Prostate gland (tissue), 2 donors: ENCODE measurements at regions not wholly inside any gene's neighbourhood (a gene's known extent, or its start where the extent isn't known, plus 50 kb on each side); places are given as distances from the start of the nearest gene placed in this dataset.

Experiments
- DNase-seq: peaks from one replicate; pipeline ENCODE4 v3.0.0-alpha.2; 2019; ENCODE audit warnings: low spot score
- H3K27ac ChIP-seq, 2 donors: fragments of 200-600 bp; sonication (generic); 2 replicates each; pipeline ENCODE4 v1.5.1; 2017 to 2019
- H3K27me3 ChIP-seq: fragments of 200-600 bp; sonication (generic); replicated peaks from 2 replicates; pipeline ENCODE4 v1.5.1; 2019; ENCODE audit not compliant: insufficient read depth
- H3K36me3 ChIP-seq, 2 donors: fragments of 200-600 bp; sonication (generic); 1 replicate in 1 of 2; 2 replicates in 1 of 2; pipeline versions ENCODE4 v1.5.1 to v1.8.1; 2017 to 2019
- H3K4me1 ChIP-seq: fragments of 200-600 bp; sonication (generic); replicated peaks from 2 replicates; pipeline ENCODE4 v1.5.1; 2019
- H3K4me3 ChIP-seq, 2 donors: fragments of 200-600 bp; sonication (generic); 2 replicates each; pipeline ENCODE4 v1.5.1; 2017 to 2019
- H3K9me3 ChIP-seq: fragments of 200-600 bp; sonication (generic); 2 replicates; pipeline ENCODE4 v1.5.1; 2017
- CTCF ChIP-seq, 4 experiments: fragments of 200-600 bp in 2 of 4; fragments of 450-650 bp in 2 of 4; sonication (generic) in 2 of 4; IDR thresholded peaks; 1 replicate in 3 of 4; 2 replicates in 1 of 4; pipeline ENCODE4 v1.5.1; 2016 to 2019; ENCODE audit warnings: antibody characterized with exemption in 4 of 4, mild to moderate bottlenecking in 2 of 4, moderate library complexity in 2 of 4
- POLR2A ChIP-seq: fragments of 450-650 bp; IDR thresholded peaks from one replicate; pipeline ENCODE4 v1.6.1; 2016; ENCODE audit warnings: antibody characterized with exemption, mild to moderate bottlenecking
- POLR2AphosphoS5 ChIP-seq: sonication (generic); formaldehyde crosslinking; IDR thresholded peaks from one replicate; pipeline ENCODE4 v1.6.1; 2017; ENCODE audit warnings: antibody characterized with exemption
- WGBS: methylation state at CpG from one replicate; pipeline ENCODE4 v1.1.5; 2018; 5-methylcytosine and 5-hydroxymethylcytosine counted together
- intact Hi-C: fragments of 100-400 bp; cut with DNase I; formaldehyde crosslinking; loops from one replicate; pipeline ENCODE4 v1.14.2; 2022

- Histone ChIP-seq H3K4me3 (no peak overlapping the region), H3K4me1 (no peaks in the 10 kb centered on the region), H3K27me3 (no peaks in the 10 kb centered on the region), H3K9me3 (no peaks in the 10 kb centered on the region), H3K36me3 (no peaks in the 10 kb centered on the region), H3K27ac (no peak overlapping the region)
- intact Hi-C loops: no loop called here
- DNase-seq: no peak
- WGBS: 30% methylated on average over 4 of the region's 4 CpGs
- TF ChIP-seq POLR2AphosphoS5: no peak
- TF ChIP-seq CTCF (IDR thresholded peaks at IDR 0.05): no peak
- no peak for TF ChIP-seq POLR2A
Observed at GRCh38 chr5:168052686-168053085, 238.8 kb upstream of the WWC1 start.

GRCh38 chr5:168054091-168054490, 237.4 kb upstream of the WWC1 start:
- Histone ChIP-seq H3K9me3 (no peaks in the 10 kb centered on the region), H3K27ac (no peak overlapping the region), H3K4me3 (no peak overlapping the region), H3K4me1 (no peaks in the 10 kb centered on the region), H3K27me3 (no peaks in the 10 kb centered on the region), H3K36me3 (no peaks in the 10 kb centered on the region)
- intact Hi-C loops: no loop called here
- 84% methylated on average over 2 of the region's 2 CpGs for WGBS
- TF ChIP-seq POLR2AphosphoS5 (no peak), CTCF (IDR thresholded peaks at IDR 0.05) (no peak), POLR2A (no peak)
- no peak for DNase-seq

- TF ChIP-seq CTCF (IDR thresholded peaks at IDR 0.05) (no peak), POLR2A (no peak), POLR2AphosphoS5 (no peak)
- WGBS: 73% methylated on average over 3 of the region's 3 CpGs
- DNase-seq: no peak
Observed at GRCh38 chr5:168055141-168055683, 236.2 kb upstream of the WWC1 start.

GRCh38 chr5:168055961-168056360, 235.5 kb upstream of the WWC1 start:
- no peak overlapping the region for H3K4me3 ChIP-seq
- H3K9me3 ChIP-seq: no peaks in the 10 kb centered on the region
- no peaks in the 10 kb centered on the region for H3K4me1 ChIP-seq
- no peaks in the 10 kb centered on the region for H3K36me3 ChIP-seq
- whole genome bisulfite sequencing: 67% methylated on average over 1 of the region's 1 CpG
- DNase-seq: no peak
- intact Hi-C loops: no loop called here
- no peak for TF ChIP-seq CTCF (IDR thresholded peaks at IDR 0.05)
- no peak for TF ChIP-seq POLR2AphosphoS5
- no peak for TF ChIP-seq POLR2A
- no peaks in the 10 kb centered on the region for H3K27me3 ChIP-seq
- no peak overlapping the region for H3K27ac ChIP-seq

More at GRCh38 chr5:168055141-168055683, 236.2 kb upstream of the WWC1 start:
- intact Hi-C loops: no loop called here
- H3K9me3 ChIP-seq: no peaks in the 10 kb centered on the region
- H3K27me3 ChIP-seq: no peaks in the 10 kb centered on the region
- no peak overlapping the region for H3K27ac ChIP-seq
- H3K36me3 ChIP-seq: no peaks in the 10 kb centered on the region
- no peak overlapping the region for H3K4me3 ChIP-seq
- H3K4me1 ChIP-seq: no peaks in the 10 kb centered on the region

- intact Hi-C loops: no loop called here
- TF ChIP-seq POLR2A: no peak
- no peak for TF ChIP-seq POLR2AphosphoS5
- no peak for TF ChIP-seq CTCF (IDR thresholded peaks at IDR 0.05)
- Histone ChIP-seq H3K27ac (no peak overlapping the region), H3K36me3 (no peaks in the 10 kb centered on the region), H3K4me1 (no peaks in the 10 kb centered on the region), H3K4me3 (no peak overlapping the region), H3K27me3 (no peaks in the 10 kb centered on the region), H3K9me3 (no peaks in the 10 kb centered on the region)
- DNase-seq: no peak
- WGBS: 93% methylated on average over 1 of the region's 1 CpG
Observed at GRCh38 chr5:168056499-168057182, 234.8 kb upstream of the WWC1 start.
